ENCODE measurements at regions not wholly inside any gene's neighbourhood (a gene's known extent, or its start where the extent isn't known, plus 50 kb on each side); places are given as distances from the start of the nearest gene placed in this dataset.

DNA sequence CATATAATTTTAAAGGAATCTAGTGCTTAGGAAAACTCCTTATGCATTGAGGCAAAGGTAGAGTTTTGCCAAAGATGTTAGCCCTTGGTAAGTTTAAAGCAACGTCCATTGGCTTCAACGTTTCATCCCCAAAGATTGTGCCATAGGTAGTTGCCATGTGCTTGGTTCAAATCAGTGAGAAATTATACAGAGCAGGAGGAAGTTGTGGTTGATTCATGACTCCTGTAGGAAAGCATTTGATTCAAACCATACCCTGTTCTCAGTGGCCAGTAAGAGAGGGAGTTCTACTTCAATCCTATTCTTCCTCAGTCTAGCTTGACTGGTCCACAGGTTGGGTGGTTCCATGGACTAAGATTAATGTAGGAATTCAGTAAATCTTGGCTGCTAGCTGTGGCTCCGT lies 535.6 kb downstream of the QKI start:
- no peak for DNase-seq (ENCODE audit: low read depth in 4 of 4, low spot score in 3 of 4)

DNA sequence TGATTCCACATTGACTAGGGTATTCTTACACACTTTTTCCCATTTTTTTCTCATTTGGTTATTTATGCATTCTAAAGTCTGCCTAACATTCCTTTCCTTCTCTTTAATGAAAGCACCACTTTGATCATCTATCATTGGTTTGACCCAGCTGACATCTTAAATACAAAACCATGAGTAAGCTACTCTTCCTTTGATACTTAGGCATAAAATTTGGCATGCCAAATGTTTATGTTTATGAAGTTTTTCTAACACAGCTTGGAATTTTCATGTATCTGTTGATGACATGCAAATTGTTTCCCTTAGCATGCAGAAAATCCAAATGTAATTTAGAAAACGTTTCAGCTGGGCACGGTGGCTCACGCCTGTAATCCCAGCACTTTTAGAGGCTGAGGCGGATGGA lies 534.9 kb downstream of the QKI start:
- no peak for DNase-seq (ENCODE audit: low read depth in 4 of 4, low spot score in 3 of 4)

DNA sequence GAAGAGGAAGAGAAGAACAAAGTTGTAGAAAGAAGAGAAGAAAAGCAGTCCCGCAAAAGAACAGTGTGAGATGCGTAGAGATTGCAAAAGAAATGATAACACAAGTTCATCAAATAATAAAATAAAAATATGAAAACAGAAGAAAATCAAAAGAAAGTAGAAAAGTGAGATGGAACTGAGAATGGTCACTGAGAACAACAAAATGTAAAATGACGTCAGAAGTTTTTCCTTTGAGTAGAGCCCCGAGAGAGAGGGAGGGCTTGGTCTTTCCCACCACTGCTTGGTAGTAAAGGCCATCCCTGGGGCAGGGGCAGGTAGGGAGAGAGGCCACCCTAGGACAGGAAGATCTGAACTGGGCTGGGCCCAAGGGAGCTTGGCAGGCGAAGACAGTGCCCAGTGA lies 533.7 kb downstream of the QKI start:
- DNase-seq (ENCODE audit: low read depth in 4 of 4, low spot score in 3 of 4): no peak

DNA sequence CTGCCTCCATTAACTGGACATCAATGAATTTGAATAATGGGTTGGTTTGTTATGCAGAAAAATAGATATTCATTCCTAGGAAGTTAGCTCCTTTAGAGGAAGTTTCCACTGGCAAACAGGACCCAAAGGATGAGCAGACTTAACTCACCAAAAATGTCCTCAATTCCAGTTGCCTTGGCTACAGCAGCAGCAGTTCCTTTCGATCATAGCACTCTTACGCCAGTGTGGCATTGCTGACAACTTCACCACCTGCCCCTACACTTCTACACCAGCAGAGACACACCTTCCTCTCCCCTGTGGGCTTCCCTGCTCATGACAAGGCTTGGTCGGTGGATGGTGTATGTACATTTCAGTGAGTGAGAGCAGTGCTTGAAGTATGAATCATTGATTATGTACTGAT lies 532.8 kb downstream of the QKI start:
- DNase-seq (ENCODE audit: low read depth in 4 of 4, low spot score in 3 of 4): no peak

DNA sequence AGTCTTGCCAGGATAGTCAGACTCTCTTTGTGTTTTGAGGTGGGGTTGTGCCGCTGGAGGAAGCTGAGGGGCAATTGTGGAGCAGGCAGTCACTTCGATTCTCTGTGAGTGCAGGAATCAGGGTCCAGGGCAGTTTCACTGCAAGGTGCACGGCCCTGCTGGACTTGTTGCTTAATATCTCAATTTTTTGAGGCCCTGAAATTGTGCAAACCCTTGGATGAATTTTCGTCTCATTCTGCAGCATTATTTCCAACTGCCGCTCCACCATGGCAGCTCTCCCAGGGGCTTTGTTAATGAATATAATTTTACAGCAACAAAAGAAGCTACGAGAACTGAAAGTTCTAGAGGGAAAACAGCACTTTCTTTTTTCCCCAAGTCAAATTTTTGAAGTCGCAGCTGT lies 531.9 kb downstream of the QKI start:
- no peak for DNase-seq (ENCODE audit: low read depth in 4 of 4, low spot score in 3 of 4)

DNA sequence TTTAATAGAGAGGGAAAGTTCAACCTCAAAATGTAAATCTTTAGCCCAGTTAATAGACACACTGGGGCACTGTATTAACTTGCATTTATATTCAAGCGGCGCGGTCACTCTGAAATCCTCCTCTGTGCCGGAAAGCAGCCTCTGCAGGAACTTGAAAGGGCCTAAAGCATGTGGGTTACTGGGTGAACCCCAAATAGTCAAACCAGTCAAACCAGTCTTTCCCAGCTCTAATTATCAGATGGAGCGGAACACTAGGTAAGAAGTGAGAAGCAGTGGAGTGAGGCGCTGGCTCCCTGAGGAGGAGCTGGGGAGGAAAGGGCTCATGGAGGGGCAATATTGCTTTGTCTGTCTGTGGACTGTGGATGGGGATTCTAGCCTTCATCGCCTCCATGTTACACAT lies 531.3 kb downstream of the QKI start:
- peak in 2 of 4 donors; percentile 52 to 73 for DNase-seq (ENCODE audit: low read depth in 4 of 4, low spot score in 3 of 4)

DNA sequence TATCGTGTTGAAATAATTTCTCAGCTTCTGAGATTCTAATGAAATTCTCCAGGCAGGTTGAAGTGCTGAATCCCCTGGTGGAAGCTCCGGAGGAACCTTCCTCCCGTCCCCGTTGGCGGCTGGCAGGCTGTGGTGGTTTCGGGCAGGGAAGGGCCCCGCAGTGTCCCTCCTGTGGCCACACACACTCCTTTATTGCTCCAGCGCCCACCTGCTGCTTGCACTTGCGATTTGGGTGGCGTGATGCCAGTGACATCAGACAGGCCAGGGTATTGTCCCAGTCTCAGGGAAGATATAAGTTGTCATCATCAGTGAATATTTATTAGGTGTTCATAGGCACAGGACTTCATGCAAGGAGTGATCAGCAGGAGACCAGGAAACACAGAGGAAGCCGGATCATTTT lies 530.4 kb downstream of the QKI start:
- no peak for DNase-seq (ENCODE audit: low read depth in 4 of 4, low spot score in 3 of 4)

DNA sequence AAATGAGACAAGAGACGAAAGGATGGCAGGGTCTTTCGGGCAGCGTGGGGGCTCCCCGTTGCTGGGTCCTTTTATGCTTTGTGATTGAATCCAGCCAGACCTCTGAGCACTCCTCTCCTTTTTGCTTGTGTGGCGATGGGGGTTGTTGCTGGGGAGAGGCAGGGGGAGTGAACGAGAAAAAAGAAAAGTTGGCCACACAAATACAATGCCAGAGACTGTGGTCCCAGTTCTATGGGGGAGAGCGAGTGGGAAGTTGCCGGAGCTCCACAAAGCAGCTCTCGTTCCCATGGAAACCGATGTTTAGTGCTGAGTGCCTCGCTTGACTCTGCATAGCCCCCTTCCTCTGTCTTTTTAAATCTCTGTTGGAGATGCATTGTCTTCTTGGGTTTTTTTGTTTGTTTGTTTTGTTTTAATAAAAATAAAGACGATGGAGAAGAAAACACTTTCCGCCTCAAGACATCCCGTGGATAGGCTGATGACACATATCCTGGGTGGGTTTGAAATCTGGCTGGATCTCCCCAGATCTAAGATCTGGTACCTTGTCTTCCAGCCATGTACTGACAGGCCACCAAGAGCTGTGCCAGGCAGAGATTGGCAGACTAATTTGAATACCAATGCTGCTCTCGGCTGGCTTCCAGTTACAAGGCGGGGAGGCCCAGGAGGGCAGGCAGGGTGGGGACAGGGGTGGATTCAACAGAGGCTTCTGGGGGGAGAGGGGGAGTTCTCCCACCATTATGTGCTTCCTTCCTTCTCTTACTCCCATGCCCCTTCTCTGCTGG lies 529.3 kb downstream of the QKI start:
- DNase-seq (ENCODE audit: low read depth in 4 of 4, low spot score in 3 of 4): peak in 2 of 4 donors; percentile 68 to 69

DNA sequence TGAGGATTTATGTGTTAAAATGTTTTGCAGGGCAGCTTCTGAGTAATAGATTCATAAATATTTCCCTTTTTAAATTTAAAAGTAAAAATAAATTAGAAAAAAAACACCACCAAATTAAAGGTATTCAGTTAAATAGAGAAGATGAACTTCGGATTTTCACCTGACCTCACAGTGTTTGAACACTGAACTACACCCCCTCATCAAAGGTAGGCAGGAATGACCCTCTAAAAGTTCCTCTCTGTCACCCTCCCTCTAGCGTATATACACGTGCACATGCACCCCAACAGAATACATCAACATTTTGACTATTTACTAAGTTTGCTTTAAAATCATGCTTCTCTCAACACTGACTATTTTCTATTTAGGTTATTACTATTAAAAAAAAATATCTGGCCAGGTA lies 528.3 kb downstream of the QKI start:
- DNase-seq (ENCODE audit: low read depth in 4 of 4, low spot score in 3 of 4): no peak

DNA sequence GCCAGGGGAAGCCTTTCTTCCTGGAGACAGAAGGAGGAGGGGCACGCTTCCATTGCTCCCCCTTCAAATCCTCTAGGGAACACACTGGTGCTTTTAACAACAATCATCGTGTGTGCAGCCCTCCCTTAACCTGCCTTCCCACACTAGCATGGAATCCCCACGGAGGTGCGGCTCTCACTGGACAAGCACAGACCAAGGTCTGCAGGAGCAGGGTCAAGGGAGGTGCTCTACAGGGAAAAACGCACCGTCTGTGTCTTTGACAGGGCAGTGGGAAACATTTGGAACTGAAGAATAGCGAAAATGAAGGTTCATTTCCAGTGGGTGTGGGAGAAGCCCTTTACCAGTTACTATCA lies 527.1 kb downstream of the QKI start:
- DNase-seq (ENCODE audit: low read depth in 4 of 4, low spot score in 3 of 4): no peak

DNA sequence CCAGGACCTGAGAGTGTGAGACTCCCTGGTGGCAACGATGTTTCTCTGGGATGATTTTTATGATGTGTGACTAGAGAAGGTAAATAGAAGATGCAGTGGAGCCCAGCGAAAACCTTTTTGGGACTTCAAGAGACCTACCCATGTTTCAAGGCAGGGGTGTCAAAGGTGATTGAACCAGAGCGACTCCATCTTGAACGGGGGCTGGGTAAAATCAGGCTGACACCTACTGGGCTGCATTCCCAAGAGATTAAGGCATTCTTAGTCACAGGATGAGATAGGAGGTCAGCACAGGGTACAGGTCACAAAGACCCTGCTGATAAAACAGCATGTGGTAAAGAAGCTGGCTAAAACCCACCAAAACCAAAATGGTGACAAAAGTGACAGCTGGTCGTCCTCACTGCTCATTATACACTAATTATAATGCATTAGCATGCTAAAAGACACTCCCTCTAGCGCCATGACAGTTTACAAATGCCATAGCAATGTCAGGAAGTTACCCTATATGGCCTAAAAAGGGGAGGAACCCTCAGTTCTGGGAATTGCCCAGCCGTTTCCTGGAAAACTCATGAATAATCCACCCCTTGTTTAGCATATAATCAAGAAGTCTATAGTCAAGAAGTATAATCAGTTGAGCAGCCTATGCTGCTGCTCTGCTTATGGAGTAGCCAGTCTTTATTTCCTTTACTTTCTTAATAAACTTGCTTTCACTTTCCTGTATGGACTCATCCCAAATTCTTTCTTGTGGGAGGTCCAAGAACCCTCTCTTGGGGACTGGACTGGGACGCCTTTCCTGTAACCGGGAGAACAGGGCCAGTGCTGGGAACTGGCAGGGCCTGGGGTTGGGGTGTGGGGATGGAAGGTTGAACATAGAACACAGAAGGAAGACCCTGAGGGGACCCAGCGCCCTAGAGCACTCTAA lies 526.4 kb downstream of the QKI start:
- no peak for DNase-seq (ENCODE audit: low read depth in 4 of 4, low spot score in 3 of 4)

DNA sequence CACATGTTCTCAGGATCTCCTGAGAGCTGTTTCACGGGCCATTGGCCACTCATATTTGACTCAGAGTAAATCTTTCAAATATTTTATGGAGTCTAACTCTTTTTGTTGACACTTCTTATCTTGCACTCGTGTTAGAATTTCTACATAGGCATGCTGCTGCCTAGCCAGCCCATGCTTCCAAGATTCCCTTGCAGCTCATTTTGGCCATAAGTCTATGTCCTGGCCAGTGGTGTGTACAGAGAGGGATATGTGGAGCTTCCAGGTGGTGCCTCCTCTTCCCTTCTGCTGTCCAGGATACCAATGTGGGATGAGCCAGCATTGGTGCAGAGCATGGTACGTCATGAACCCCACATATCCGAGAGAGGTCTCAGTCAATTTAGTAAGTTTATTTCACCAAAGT lies 522.6 kb downstream of the QKI start:
- DNase-seq (ENCODE audit: low read depth in 4 of 4, low spot score in 3 of 4): no peak

DNA sequence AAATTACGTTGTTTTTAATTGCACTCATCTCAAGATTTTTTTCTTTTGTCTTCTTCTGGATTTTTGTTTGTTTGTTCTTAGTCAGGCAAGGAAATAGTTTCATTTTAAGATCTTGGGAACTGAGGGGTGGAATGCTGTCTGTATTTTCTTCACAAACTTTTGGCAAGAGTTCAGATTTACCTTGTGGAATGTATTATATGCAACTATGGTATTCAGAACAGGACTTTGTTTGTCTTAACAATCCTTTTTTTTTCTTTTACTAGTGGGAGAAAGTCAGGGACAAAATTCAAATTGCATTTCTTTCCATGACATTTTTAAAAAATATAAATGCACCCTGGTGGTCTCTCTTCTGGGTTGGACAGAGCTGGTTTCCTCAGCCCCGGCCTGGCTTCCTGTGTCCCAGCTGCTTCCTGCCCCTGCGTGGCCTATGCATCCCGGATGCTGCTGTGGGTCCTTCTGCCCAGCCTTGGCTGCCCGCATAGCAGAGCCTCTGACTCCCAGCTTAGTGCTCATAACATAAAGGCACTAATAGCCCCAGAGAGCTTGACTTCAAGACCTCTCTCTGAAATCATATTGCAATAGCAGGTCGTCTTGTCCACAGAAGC lies 520.7 kb downstream of the QKI start:
- DNase-seq (ENCODE audit: low read depth in 4 of 4, low spot score in 3 of 4): no peak

DNA sequence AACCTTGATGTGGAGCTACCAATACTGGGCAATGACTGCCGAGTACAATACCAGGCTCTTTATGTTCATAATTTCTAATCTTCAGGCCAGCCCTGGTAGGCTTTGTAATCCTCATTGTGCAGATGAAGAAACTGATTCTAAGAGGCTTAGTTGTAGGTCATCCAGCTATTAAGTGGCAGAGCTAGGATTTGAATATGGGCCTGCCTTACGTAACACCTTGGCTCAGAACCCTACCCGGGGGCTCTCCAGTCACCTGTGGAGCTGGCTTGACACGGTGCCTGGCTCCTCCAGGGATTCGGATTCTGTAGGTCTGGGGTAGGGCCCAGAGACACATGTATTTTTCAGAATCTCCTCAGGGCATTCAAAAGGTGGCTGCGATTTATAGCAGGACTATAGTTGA lies 515.5 kb downstream of the QKI start:
- no peak for DNase-seq (ENCODE audit: low read depth in 4 of 4, low spot score in 3 of 4)

DNA sequence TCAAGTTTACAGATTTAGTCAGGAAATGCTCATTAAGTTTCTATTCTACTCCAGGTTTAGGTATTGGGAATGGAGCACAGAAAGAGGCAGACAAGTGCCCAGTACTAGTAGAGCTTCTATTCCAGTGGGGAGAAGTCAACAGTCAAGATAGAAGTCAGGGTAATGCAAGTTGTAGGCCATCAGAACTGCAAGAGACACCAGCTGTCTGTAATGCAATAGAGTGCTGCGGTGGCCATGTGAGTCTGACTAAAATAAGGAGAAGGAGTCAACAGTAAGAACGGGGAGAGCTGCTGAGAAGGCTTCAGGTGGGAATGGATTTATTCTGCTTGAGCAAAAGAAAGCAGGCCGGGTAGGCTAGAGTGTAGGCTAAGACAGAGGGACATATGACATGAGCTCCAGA lies 515.0 kb downstream of the QKI start:
- no peak for DNase-seq (ENCODE audit: low read depth in 4 of 4, low spot score in 3 of 4)

DNA sequence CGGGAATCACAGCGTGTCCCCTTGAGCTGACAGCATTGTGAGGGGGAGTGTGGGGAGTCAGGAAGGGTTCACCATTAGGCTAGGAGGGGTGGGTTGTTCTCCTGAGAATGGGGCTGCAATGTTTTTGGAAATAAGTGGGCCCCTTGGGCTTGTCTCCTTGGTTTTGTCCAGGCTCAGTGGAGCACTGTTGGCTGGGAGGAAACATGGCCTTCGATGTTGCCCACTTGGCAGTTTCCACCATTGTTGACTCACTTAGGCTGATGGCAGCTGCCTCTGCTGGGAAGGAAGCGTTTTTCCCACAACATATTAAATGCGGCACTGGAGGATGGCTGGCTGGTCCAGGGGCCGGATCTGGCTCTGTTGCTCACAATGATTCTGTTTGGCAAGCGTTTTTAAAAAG lies 512.1 kb downstream of the QKI start:
- no peak for DNase-seq (ENCODE audit: low read depth in 4 of 4, low spot score in 3 of 4)

DNA sequence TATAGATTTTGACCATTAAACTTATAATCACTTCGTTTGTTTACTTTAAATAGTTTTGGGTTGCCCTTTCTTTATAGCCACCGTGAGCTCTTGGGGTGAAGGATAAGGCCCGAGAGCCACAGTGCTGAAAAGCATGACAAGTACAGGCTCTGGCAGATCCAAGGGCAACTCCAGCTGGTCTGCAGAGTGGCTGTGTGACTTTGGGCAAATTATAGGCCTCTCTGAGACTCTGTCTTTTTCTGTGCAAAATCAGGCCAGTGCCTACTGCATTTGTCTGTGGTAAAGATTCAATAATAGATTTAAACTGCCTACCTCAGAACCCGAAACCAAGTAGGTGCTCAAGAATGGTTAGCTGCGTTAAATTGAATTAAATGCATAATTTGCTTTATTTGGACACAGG lies 511.3 kb downstream of the QKI start:
- no peak for DNase-seq (ENCODE audit: low read depth in 4 of 4, low spot score in 3 of 4)

DNA sequence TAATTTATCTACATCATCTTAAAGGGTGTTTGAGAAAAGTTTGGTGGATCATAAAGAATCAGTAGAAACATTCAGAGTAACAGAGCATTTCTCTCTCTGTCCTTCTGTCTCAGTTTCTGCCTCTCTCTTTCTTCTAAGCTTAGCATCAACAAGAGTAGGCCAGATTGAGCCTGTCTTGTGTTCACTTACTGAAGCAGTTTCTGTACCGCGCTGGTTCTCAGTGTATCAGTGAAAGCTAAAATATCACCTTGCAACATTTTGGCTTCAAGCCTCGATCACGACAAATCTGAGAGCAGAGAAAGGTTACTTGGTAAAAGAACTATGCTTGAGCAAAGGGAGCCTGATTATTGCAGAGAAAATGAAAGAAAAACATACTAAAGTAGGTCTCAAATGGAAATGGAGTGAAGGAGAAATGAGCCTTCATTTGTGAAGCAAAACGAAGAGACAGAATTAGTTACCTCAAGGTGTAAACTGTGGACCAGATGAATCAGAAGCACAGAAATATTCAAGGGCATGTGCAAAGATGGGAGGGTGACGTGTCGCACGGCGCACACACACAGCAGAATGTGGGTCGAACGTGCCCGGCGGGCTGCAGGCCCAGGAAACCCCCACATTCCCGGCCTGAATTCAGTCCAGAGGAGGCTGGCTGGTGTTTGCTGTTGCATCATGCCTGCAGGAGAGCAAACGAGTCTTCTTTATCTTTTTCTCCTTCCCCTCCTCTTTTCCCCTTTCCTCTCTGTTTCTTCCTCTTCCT lies 509.3 kb downstream of the QKI start:
- no peak for DNase-seq (ENCODE audit: low read depth in 4 of 4, low spot score in 3 of 4)

DNA sequence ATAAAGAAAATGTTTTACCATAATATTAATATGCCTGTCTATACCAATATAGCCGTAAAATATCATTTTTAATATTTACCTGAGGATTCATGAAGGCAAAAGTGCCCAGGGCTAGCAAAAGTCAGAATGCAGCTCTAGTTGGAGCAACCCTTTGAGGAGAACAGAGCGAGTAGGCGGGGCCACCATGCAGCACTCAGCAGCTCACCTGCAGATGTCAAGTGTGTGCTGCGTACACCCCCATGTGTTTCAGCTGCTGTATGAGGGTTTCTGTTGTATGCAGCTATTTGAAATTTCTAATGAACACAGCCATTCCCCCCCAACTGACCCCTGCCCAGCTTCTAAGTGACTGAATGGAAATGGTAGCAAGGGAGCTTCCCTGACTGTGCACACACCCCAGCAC lies 508.0 kb downstream of the QKI start:
- no peak for DNase-seq (ENCODE audit: low read depth in 4 of 4, low spot score in 3 of 4)

DNA sequence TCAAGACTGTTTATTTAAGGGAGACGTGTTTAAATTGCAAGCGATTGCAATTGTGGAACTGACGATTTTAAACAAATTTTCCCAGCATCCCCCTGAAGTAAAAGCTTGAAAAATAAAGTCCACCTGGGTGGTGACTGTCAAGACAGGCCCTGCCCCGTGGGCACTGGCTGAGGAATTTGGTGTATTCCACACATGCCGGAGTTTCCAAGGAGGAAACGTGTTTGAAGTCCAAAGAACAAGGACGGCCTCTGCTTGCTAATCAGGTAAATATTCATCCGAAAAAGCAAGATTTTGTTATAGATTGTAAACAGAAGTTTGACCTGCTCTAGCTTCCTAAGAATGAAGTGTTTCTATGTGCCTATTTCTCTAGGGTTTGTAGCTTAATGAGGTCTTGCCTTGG lies 505.1 kb downstream of the QKI start:
- DNase-seq (ENCODE audit: low read depth in 4 of 4, low spot score in 3 of 4): no peak
